RKO (cell line): ENCODE measurements at regions not wholly inside any gene's neighbourhood (a gene's known extent, or its start where the extent isn't known, plus 50 kb on each side); places are given as distances from the start of the nearest gene placed in this dataset.
A peak's percentile ranks its signal among the peaks of the same experiment; 100 is the strongest.

Experiments used
- DNase-seq: peaks from one replicate; pipeline ENCODE4 v3.0.0-alpha.2; 2016; ENCODE audit warnings: low spot score

DNA sequence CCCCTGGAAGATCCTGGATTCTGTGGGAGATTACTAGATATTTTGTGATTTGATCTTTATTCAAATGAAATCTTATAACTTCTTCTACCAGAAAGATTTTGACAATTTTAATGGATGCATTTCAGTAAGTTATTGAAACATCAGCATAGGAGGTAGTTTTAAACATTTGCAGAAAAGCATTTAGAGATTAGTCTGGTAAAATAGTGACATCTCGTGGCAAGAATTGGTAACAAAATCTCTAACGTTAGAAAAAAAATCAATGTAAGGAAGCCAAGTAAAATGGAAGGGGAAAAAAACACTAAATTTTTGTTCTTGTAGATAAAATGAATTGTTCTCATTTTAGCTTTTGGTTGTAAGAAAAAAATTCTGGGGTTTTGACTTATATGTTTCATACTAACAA, 73.3 kb downstream of the TASL start:
- peak; percentile 53 for DNase-seq

DNA sequence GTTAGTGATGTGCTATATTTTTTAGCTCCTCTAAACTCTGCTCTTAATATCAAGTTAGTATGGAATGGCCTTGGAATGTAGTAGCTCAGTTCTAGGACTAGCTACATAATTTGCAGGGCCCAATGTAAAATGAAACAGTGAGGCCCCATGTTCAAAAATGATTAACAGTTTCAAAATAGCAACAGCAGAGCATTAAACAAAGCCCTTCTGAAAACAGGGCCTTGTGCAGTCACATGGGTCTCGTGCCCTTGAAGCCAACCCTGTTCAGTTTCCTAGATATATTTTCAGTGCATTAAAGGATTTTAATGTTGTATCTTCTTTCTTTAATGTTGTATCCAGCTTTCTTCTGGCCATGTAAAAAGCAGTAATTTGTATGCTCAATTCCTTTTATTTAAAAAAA, 82.1 kb downstream of the TASL start:
- no peak for DNase-seq

DNA sequence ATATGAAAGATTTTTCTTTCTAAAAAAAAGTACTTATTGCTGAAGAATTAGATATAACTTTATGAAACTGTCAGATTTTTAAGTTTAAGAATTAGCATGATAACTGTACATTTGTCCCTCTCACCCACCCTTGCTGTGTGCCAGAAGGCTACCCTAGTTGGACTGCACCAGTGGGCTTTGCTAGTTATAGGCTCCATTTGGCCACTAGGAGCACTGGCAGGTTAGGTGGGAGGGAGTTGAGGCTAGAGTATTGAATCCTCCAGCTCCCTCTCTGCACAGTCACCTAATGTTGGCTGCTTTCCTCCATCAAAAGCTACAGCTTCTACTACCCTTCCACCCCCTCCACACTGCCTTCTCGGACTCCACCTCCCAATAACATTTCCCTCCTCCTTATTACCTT, 84.2 kb downstream of the TASL start:
- DNase-seq, result no peak

DNA sequence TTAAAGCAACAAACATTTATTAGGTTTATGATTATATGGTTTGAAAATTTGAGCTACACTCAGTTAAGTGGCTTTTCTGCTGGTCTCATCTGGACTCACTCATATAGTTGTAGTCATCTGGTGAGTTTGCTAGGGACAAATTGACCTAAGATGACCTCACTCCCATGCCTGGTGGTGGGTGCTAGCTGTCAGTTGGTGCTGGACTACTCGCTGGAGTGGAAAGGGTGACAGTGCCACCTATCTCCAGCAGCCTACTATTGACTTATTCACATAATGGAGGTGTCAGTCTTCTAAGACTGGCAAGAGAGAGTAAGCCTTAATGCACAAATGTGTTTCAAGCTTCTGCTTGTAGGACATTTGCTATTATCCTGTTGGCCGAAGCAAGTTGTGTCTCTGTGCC, 88.2 kb downstream of the TASL start:
- peak; percentile 55 for DNase-seq

DNA sequence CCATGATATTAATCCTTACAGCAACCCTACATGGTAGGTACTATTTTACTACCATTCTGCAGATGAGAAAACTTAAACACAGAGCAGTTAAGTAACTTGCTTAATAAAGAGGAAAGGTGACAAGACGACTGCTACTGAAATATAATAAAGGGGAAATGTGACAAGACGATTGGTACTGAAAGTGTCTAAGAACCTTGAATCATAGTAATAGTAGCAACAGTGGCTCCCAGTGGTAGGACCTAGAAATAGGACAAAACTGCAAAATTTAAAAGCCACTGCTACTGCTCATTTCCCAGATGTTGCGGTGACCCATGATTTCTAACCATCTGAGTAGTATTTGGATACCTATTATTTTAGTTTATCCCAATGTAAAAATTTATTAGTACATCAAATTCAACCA, 89.5 kb downstream of the TASL start:
- peak; percentile 19 for DNase-seq

DNA sequence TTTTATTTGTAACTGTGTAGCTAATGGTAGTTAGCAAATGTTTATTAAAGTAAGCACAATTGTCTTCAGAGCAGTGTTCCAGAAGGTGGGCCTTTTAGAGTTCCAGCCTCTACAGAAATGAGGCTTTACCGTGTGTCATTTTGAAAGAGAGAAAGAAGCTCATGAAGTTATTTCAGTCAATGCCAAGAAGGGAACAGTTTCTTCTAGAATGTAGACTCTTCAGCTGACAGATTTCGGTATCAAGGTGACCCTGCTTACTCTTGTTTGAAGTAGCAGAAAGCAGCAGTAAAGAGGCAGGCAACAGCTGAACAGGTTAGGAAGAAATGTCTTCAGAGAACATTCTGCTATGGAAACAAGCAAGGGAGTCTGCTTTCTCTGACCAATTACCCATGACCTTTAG, 93.6 kb downstream of the TASL start:
- DNase-seq, result no peak

DNA sequence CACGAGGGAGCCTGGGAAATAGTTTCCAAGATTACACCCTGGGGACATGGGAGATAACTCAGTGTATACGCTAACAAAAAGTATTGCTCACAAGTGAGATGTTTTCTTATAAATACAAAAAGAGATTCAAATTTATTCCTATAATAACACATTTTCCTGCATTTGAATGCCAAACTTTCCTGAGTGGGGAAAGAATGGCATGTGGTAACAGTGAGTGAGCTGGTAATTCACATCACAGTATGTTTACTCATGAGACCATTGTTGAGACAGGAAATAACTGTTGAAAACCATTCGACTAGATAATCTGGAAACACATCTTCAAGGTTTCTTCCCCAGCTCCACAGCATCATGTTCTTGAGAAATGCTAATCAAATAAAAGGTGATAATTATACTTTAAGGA, 109.1 kb downstream of the TASL start:
- DNase-seq, result no peak
